Heart left ventricle (tissue), 16 donors: ENCODE measurements at regions not wholly inside any gene's neighbourhood (a gene's known extent, or its start where the extent isn't known, plus 50 kb on each side); places are given as distances from the start of the nearest gene placed in this dataset.

Experiments
- ATAC-seq, 4 donors: fragments of 200-7000 bp; cut with Tn5 transposase; one replicate each; pipeline ENCODE4 v1.9.1; 2020 to 2022; ENCODE audit warnings: moderate library complexity in 4 of 4, mild to moderate bottlenecking in 3 of 4, moderate number of reproducible peaks in 1 of 4
- DNase-seq, 5 donors: peaks; one replicate each; pipeline ENCODE4 v3.0.0-alpha.2; 2020
- H3K27ac ChIP-seq, 12 donors: fragments of 200-600 bp; sonication (generic) in 4 of 12; one replicate each; pipeline versions ENCODE4 v1.5.0 to v1.8.0; 2016 to 2022; ENCODE audit warnings: mild to moderate bottlenecking in 2 of 12
- H3K27me3 ChIP-seq, 9 donors: fragments of 200-600 bp; sonication (generic) in 2 of 9; one replicate each; pipeline versions ENCODE4 v1.5.1 to v1.8.0; 2016 to 2022; ENCODE audit warnings: mild to moderate bottlenecking in 3 of 9
- H3K36me3 ChIP-seq, 9 donors: fragments of 200-600 bp; sonication (generic) in 2 of 9; one replicate each; pipeline versions ENCODE4 v1.5.0 to v1.8.0; 2018 to 2022; ENCODE audit warnings: mild to moderate bottlenecking in 2 of 9
- H3K4me1 ChIP-seq, 12 donors: fragments of 200-600 bp; sonication (generic) in 4 of 12; one replicate each; pipeline versions ENCODE4 v1.5.0 to v1.8.0; 2016 to 2022; ENCODE audit warnings: mild to moderate bottlenecking in 3 of 12
- H3K4me3 ChIP-seq, 12 donors: fragments of 200-600 bp; sonication (generic) in 4 of 12; one replicate each; pipeline versions ENCODE4 v1.5.0 to v1.8.0; 2017 to 2022; ENCODE audit warnings: mild to moderate bottlenecking in 9 of 12, moderate library complexity in 4 of 12
- H3K9me3 ChIP-seq, 12 donors: fragments of 200-600 bp; sonication (generic) in 4 of 12; one replicate each; pipeline versions ENCODE4 v1.5.0 to v1.8.0; 2016 to 2022; ENCODE audit warnings: mild to moderate bottlenecking in 1 of 12
- CTCF ChIP-seq, 12 donors: fragments of 200-600 bp; sonication (generic) in 4 of 12; IDR thresholded peaks; one replicate each; pipeline versions ENCODE4 v1.5.0 to v1.8.0; 2018 to 2022; ENCODE audit warnings: antibody characterized with exemption in 12 of 12, mild to moderate bottlenecking in 5 of 12
- POLR2A ChIP-seq, 2 donors: fragments of 450-650 bp; IDR thresholded peaks; one replicate each; pipeline ENCODE4 v1.6.1; 2017; ENCODE audit warnings: antibody characterized with exemption in 2 of 2, mild to moderate bottlenecking in 2 of 2, moderate library complexity in 2 of 2
- WGBS, 4 donors: extraction: QIAGEN DNeasy Blood & Tissue Kit in 2 of 4; methylation state at CpG; one replicate each; pipeline versions ENCODE4 v1.1.5 to v1.1.7; 2013 to 2018; 5-methylcytosine and 5-hydroxymethylcytosine counted together
- intact Hi-C, 10 donors: fragments of 100-400 bp; cut with DNase I; formaldehyde crosslinking; loops; one replicate each; pipeline versions ENCODE4 v1.11.1 to v1.14.2; 2022
- donor health status: ischemic (EF 13 %, LVEDD 7.1; RV severe dilation, severe dysfunction).
- donor health status: healthy with polysubstance abuse.
- donor health status: DM: no; HTN: yes; CAD: no.
- donor health status: DM: no; HTN: no; CAD: no.
- donor health status: ischemic (EF 25% LVEDD 6.9; RV normal size, moderate dysfunction).
- donor health status: ischemic (EF 25% LVEDD 5.7; RV mildly dilated, moderate dysfunction).
- donor health status: healthy.
- donor health status: DM: yes; HTN: yes; CAD: no.
- donor health status: ischemic (EF 35%, LVEDD 5.7; RV mildly dilated, moderate dysfunction).
- donor health status: nonischemic (EF 11% LVEDD 7.7; RV severe dilation, severe dysfunction).
- donor health status: DM: yes; HTN: yes; CAD: no.
- donor health status: PGD.
- donor health status: ischemic (EF 29% LVEDD 5.4; RV normal size, mild dysfunction).
- donor health status: nonischemic (EF 23%, LVEDD 6.1; RV moderate dilation, normal function).

- H3K36me3 ChIP-seq, result no peaks in the 10 kb centered on the region
- TF ChIP-seq CTCF (IDR thresholded peaks at IDR 0.05), result no peak
- no peak for TF ChIP-seq POLR2A (IDR thresholded peaks at IDR 0.05)
- no peak overlapping the region for H3K4me3 ChIP-seq
- H3K4me1 ChIP-seq, result no peaks in the 10 kb centered on the region
- DNase-seq (no peak), ATAC-seq (no peak)
- peaks cover 0 to 5% (median 0%) of the 10 kb centered on the region in 12 donors for H3K9me3 ChIP-seq
- intact Hi-C loops, result no loop called here
- no peak overlapping the region for H3K27ac ChIP-seq
- WGBS, 4 donors, result 40 to 47% (median 42%) methylated on average over 2 of the region's 2 CpGs
- H3K27me3 ChIP-seq, result no peaks in the 10 kb centered on the region
Observed at GRCh38 chr2:183533021-183533420, 408.8 kb downstream of the NUP35 start.

- intact Hi-C loops, result no loop called here
- H3K9me3 ChIP-seq, result peaks cover 0 to 5% (median 0%) of the 10 kb centered on the region in 12 donors
- no peaks in the 10 kb centered on the region for H3K4me1 ChIP-seq
- H3K27me3 ChIP-seq, result no peaks in the 10 kb centered on the region
- H3K27ac ChIP-seq, result no peak overlapping the region
- TF ChIP-seq CTCF (IDR thresholded peaks at IDR 0.05) (no peak), POLR2A (IDR thresholded peaks at IDR 0.05) (no peak)
- no peak for ATAC-seq
- no peak overlapping the region for H3K4me3 ChIP-seq
- WGBS, 4 donors, result 52 to 64% (median 54%) methylated on average over 3 of the region's 3 CpGs
- no peak for DNase-seq
- H3K36me3 ChIP-seq, result no peaks in the 10 kb centered on the region
Observed at GRCh38 chr2:183536290-183536689, 412.0 kb downstream of the NUP35 start.

- no peak for ATAC-seq
- TF ChIP-seq CTCF (IDR thresholded peaks at IDR 0.05) (no peak), POLR2A (IDR thresholded peaks at IDR 0.05) (no peak)
- no peak for DNase-seq
- Histone ChIP-seq H3K9me3 (peaks cover 0 to 5% (median 0%) of the 10 kb centered on the region in 12 donors), H3K27ac (no peak overlapping the region), H3K27me3 (no peaks in the 10 kb centered on the region), H3K36me3 (no peaks in the 10 kb centered on the region), H3K4me1 (no peaks in the 10 kb centered on the region), H3K4me3 (no peak overlapping the region)
- intact Hi-C loops, result no loop called here
- 72 to 84% (median 82%) methylated on average over 3 of the region's 3 CpGs for WGBS, 4 donors
Observed at GRCh38 chr2:183536714-183537113, 412.5 kb downstream of the NUP35 start.

GRCh38 chr2:183541766-183542165, 417.5 kb downstream of the NUP35 start:
- H3K4me3 ChIP-seq, result no peak overlapping the region
- TF ChIP-seq POLR2A (IDR thresholded peaks at IDR 0.05) (no peak), CTCF (IDR thresholded peaks at IDR 0.05) (no peak)
- no peak for DNase-seq
- no peak overlapping the region for H3K27ac ChIP-seq
- no peaks in the 10 kb centered on the region for H3K36me3 ChIP-seq
- peaks cover 0 to 7% (median 0%) of the 10 kb centered on the region in 12 donors for H3K9me3 ChIP-seq
- intact Hi-C loops, result no loop called here
- H3K27me3 ChIP-seq, result no peaks in the 10 kb centered on the region
- 75 to 83% (median 80%) methylated on average over 6 of the region's 6 CpGs for WGBS, 4 donors
- no peaks in the 10 kb centered on the region for H3K4me1 ChIP-seq
- no peak for ATAC-seq
